Adrenal gland (tissue), 9 donors: ENCODE measurements at regions not wholly inside any gene's neighbourhood (a gene's known extent, or its start where the extent isn't known, plus 50 kb on each side); places are given as distances from the start of the nearest gene placed in this dataset.

ENCODE experiments used
- DNase-seq, 7 donors: peaks; one replicate each; pipeline ENCODE4 v3.0.0-alpha.2; 2019 to 2020
- H3K27ac ChIP-seq, 5 donors: fragments of 200-600 bp; sonication (generic) in 4 of 5; 1 replicate in 3 of 5; 2 replicates in 2 of 5; pipeline versions ENCODE4 v1.5.1 to v1.8.0; 2016 to 2020; ENCODE audit warnings: mild to moderate bottlenecking in 1 of 5
- H3K27me3 ChIP-seq: fragments of 200-600 bp; 2 replicates; pipeline ENCODE4 v1.8.0; 2021
- H3K36me3 ChIP-seq, 2 donors: fragments of 200-600 bp; replicated peaks in 1 of 2; 1 replicate in 1 of 2; 2 replicates in 1 of 2; pipeline versions ENCODE4 v1.5.1 to v1.8.0; 2018 to 2022
- H3K4me1 ChIP-seq, 2 donors: fragments of 200-600 bp; replicated peaks in 1 of 2; 1 replicate in 1 of 2; 2 replicates in 1 of 2; pipeline versions ENCODE4 v1.5.1 to v1.8.0; 2018 to 2021
- H3K4me3 ChIP-seq, 4 donors: fragments of 200-600 bp; sonication (generic) in 3 of 4; one replicate each; pipeline ENCODE4 v1.5.1; 2016 to 2018
- H3K9me3 ChIP-seq, 3 donors: fragments of 200-600 bp; sonication (generic) in 1 of 3; replicated peaks in 1 of 3; 1 replicate in 2 of 3; 2 replicates in 1 of 3; pipeline versions ENCODE4 v1.5.1 to v1.8.0; 2016 to 2021
- CTCF ChIP-seq, 6 experiments: fragments of 450-650 bp in 4 of 6; fragments of 200-600 bp in 2 of 6; sonication (generic) in 1 of 6; IDR thresholded peaks; 1 replicate in 5 of 6; 2 replicates in 1 of 6; pipeline versions ENCODE4 v1.5.1 to v1.8.0; 2016 to 2021; ENCODE audit warnings: antibody characterized with exemption in 6 of 6, mild to moderate bottlenecking in 2 of 6, moderate library complexity in 1 of 6
- POLR2A ChIP-seq, 2 donors: fragments of 450-650 bp; IDR thresholded peaks; one replicate each; pipeline ENCODE4 v1.6.1; 2017; ENCODE audit warnings: antibody characterized with exemption in 2 of 2, mild to moderate bottlenecking in 2 of 2, moderate library complexity in 1 of 2
- WGBS, 4 donors: extraction: QIAGEN DNeasy Blood & Tissue Kit in 2 of 4; methylation state at CpG; one replicate each; pipeline versions ENCODE4 v1.1.5 to v1.1.7; 2013 to 2017; 5-methylcytosine and 5-hydroxymethylcytosine counted together
- intact Hi-C, 2 donors: fragments of 100-400 bp; cut with DNase I; formaldehyde crosslinking; loops; one replicate each; pipeline versions ENCODE4 v1.14.1 to v1.15.0; 2022 to 2023
- donor health status: healthy with polysubstance abuse.
- donor health status: Bipolar disorder and iron deficiency.
- donor health status: DM: yes; HTN: yes; CAD: no.
- donor health status: DM: no; HTN: no; CAD: no.
- donor health status: DM: no; HTN: no; CAD: no.

GRCh38 chr7:21276471-21277035 is 151.3 kb upstream of the SP4 start:
- Histone ChIP-seq H3K9me3 (no peaks in the 10 kb centered on the region), H3K27me3 (no peaks in the 10 kb centered on the region), H3K27ac (no peak overlapping the region), H3K36me3 (no peaks in the 10 kb centered on the region), H3K4me1 (no peaks in the 10 kb centered on the region), H3K4me3 (no peak overlapping the region)
- WGBS, 4 donors = 50 to 73% (median 56%) methylated on average over 4 to 5 of the region's 5 CpGs
- intact Hi-C loops = no loop called here
- no peak for DNase-seq
- TF ChIP-seq POLR2A (IDR thresholded peaks at IDR 0.05) = no peak
- no peak for TF ChIP-seq CTCF (IDR thresholded peaks at IDR 0.05)

- WGBS, 4 donors = 94 to 96% (median 94%) methylated on average over 3 of the region's 3 CpGs
- Histone ChIP-seq H3K9me3 (no peaks in the 10 kb centered on the region), H3K4me1 (no peaks in the 10 kb centered on the region), H3K36me3 (no peaks in the 10 kb centered on the region), H3K27ac (no peak overlapping the region), H3K27me3 (no peaks in the 10 kb centered on the region), H3K4me3 (no peak overlapping the region)
- DNase-seq = no peak
- TF ChIP-seq POLR2A (IDR thresholded peaks at IDR 0.05) (no peak), CTCF (IDR thresholded peaks at IDR 0.05) (no peak)
- intact Hi-C loops = no loop called here
These were observed 148.9 kb upstream of the SP4 start for GRCh38 chr7:21278944-21279343.

- intact Hi-C loops = no loop called here
- Histone ChIP-seq H3K27ac (no peak overlapping the region), H3K36me3 (no peaks in the 10 kb centered on the region), H3K4me1 (no peaks in the 10 kb centered on the region), H3K9me3 (no peaks in the 10 kb centered on the region), H3K4me3 (no peak overlapping the region), H3K27me3 (no peaks in the 10 kb centered on the region)
- no peak for TF ChIP-seq POLR2A (IDR thresholded peaks at IDR 0.05)
- TF ChIP-seq CTCF (IDR thresholded peaks at IDR 0.05) = no peak
- no peak for DNase-seq
These were observed 146.7 kb upstream of the SP4 start for GRCh38 chr7:21281193-21281592.

GRCh38 chr7:21293771-21294170 is 134.1 kb upstream of the SP4 start:
- no peaks in the 10 kb centered on the region for H3K4me1 ChIP-seq
- H3K36me3 ChIP-seq = no peaks in the 10 kb centered on the region
- intact Hi-C loops = no loop called here
- no peaks in the 10 kb centered on the region for H3K27me3 ChIP-seq
- no peak overlapping the region for H3K27ac ChIP-seq
- DNase-seq = no peak
- no peaks in the 10 kb centered on the region for H3K9me3 ChIP-seq
- 83 to 90% (median 86%) methylated on average over 3 of the region's 3 CpGs for WGBS, 4 donors
- TF ChIP-seq POLR2A (IDR thresholded peaks at IDR 0.05) (no peak), CTCF (IDR thresholded peaks at IDR 0.05) (no peak)
- no peak overlapping the region for H3K4me3 ChIP-seq
